H1 (cell line): ENCODE measurements at regions not wholly inside any gene's neighbourhood (a gene's known extent, or its start where the extent isn't known, plus 50 kb on each side); places are given as distances from the start of the nearest gene placed in this dataset.
"Not testable (repeated sequence)": the region's sequence is repeated elsewhere in the genome, so short reads cannot be mapped to it uniquely, and the experiment has no call there.

ENCODE experiments used
- CTCF ChIA-PET: fragments of 300-600 bp; sonication (Branson Sonifier 250); formaldehyde crosslinking; loops from one replicate; lab custom pipeline; 2021; ENCODE audit not compliant: partially characterized antibody; lab: Charles Lee
- POLR2A ChIA-PET: fragments of 300-600 bp; sonication (Branson Sonifier 250); formaldehyde crosslinking; loops from one replicate; lab custom pipeline; 2021; ENCODE audit warnings: inconsistent platforms; ENCODE audit not compliant: partially characterized antibody; lab: Charles Lee
- DNase-seq, 2 experiments: peaks; one replicate each; pipeline versions ENCODE4 v3.0.0 to v3.0.0-alpha.2; 2010 to 2022; ENCODE audit warnings: low spot score in 2 of 2, low read depth in 1 of 2, mixed read lengths in 1 of 2
- FAIRE-seq: peaks from 2 replicates; lab custom pipeline; 2011; peaks lifted over from hg19 to GRCh38; lab: Jason Lieb, UNC
- H2AFZ ChIP-seq: 2 replicates; pipeline ENCODE4 v1.8.1; 2012; ENCODE audit warnings: low read length, inconsistent platforms
- H2AK5ac ChIP-seq: 2 replicates; pipeline ENCODE4 v1.6.1; 2013; ENCODE audit warnings: low read depth, low read length
- H2BK120ac ChIP-seq: replicated peaks from 2 replicates; pipeline ENCODE3; 2013; ENCODE audit warnings: low read depth, low read length, inconsistent platforms
- H2BK12ac ChIP-seq: 2 replicates; pipeline ENCODE4 v1.6.1; 2013; ENCODE audit warnings: low read depth, low read length
- H2BK15ac ChIP-seq: 2 replicates; pipeline ENCODE4 v1.6.1; 2013; ENCODE audit warnings: low read length
- H2BK20ac ChIP-seq: 2 replicates; pipeline ENCODE4 v1.6.1; 2013; ENCODE audit warnings: low read length
- H2BK5ac ChIP-seq: 2 replicates; pipeline ENCODE4 v1.6.1; 2013; ENCODE audit warnings: low read depth, low read length
- H3K14ac ChIP-seq: 2 replicates; pipeline ENCODE4 v1.6.1; 2013; ENCODE audit warnings: inconsistent platforms; ENCODE audit not compliant: insufficient read length
- H3K18ac ChIP-seq: 2 replicates; pipeline ENCODE4 v1.6.1; 2013; ENCODE audit warnings: low read length; ENCODE audit errors: extremely low read depth
- H3K23ac ChIP-seq: 2 replicates; pipeline ENCODE4 v1.6.1; 2013; ENCODE audit warnings: inconsistent platforms; ENCODE audit not compliant: insufficient read length
- H3K23me2 ChIP-seq: 2 replicates; pipeline ENCODE4 v1.6.1; 2013; ENCODE audit warnings: low read depth, low read length
- H3K27ac ChIP-seq: 2 replicates; pipeline ENCODE4 v1.6.1; 2011; ENCODE audit warnings: low read depth, low read length, inconsistent platforms
- H3K27me3 ChIP-seq, 4 experiments: replicated peaks in 1 of 4; 1 replicate in 1 of 4; 2 replicates in 3 of 4; pipeline versions ENCODE4 v1.6.1 to v1.8.1; 2011 to 2013; ENCODE audit warnings: low read length in 3 of 4, mild to moderate bottlenecking in 3 of 4, inconsistent platforms in 2 of 4, mixed read lengths in 2 of 4, moderate library complexity in 1 of 4; ENCODE audit not compliant: control insufficient read depth in 3 of 4, insufficient read depth in 3 of 4; ENCODE audit errors: extremely low read depth in 1 of 4
- H3K36me3 ChIP-seq, 4 experiments: 2 replicates each; pipeline versions ENCODE4 v1.6.1 to v1.8.1; 2011 to 2013; ENCODE audit warnings: mild to moderate bottlenecking in 4 of 4, low read length in 3 of 4, moderate library complexity in 2 of 4, control low read depth in 1 of 4, inconsistent platforms in 1 of 4; ENCODE audit not compliant: insufficient read depth in 4 of 4, control insufficient read depth in 2 of 4
- H3K4ac ChIP-seq: replicated peaks from 2 replicates; pipeline ENCODE3; 2013; ENCODE audit warnings: low read length, low read depth, mixed read lengths, inconsistent platforms; ENCODE audit not compliant: insufficient read length
- H3K4me1 ChIP-seq, 4 experiments: replicated peaks in 1 of 4; 1 replicate in 1 of 4; 2 replicates in 3 of 4; pipeline versions ENCODE4 v1.6.1 to v1.8.1; 2011 to 2013; ENCODE audit warnings: low read length in 3 of 4, inconsistent platforms in 2 of 4, mixed read lengths in 1 of 4; ENCODE audit not compliant: insufficient read depth in 4 of 4, control insufficient read depth in 3 of 4
- H3K4me2 ChIP-seq, 2 experiments: 2 replicates each; pipeline versions ENCODE4 v1.6.1 to v1.8.1; 2011 to 2013; ENCODE audit warnings: low read depth in 2 of 2, low read length in 2 of 2, control low read depth in 1 of 2, inconsistent platforms in 1 of 2, mild to moderate bottlenecking in 1 of 2; ENCODE audit not compliant: insufficient read depth in 1 of 2
- H3K4me3 ChIP-seq, 4 experiments: fragments of 200-600, 300-600 bp in 1 of 4; sonication (generic), shearing (Covaris generic), sonication (Bioruptor Twin) in 1 of 4; 2 replicates each; pipeline versions ENCODE4 v1.5.1 to v1.8.1; 2011 to 2016; ENCODE audit warnings: low read length in 4 of 4, low read depth in 3 of 4, control low read depth in 2 of 4, inconsistent platforms in 2 of 4, mild to moderate bottlenecking in 2 of 4, mixed read lengths in 1 of 4, moderate library complexity in 1 of 4; ENCODE audit not compliant: insufficient read depth in 2 of 4; ENCODE audit errors: extremely low read depth in 1 of 4
- H3K56ac ChIP-seq: replicated peaks from 2 replicates; pipeline ENCODE3; 2013; ENCODE audit warnings: low read depth, mild to moderate bottlenecking, mixed read lengths, low read length, inconsistent platforms; ENCODE audit not compliant: insufficient read length
- H3K79me1 ChIP-seq: 2 replicates; pipeline ENCODE4 v1.6.1; 2013; ENCODE audit warnings: low read depth, low read length, control low read depth
- H3K79me2 ChIP-seq, 2 experiments: 2 replicates each; pipeline versions ENCODE4 v1.6.1 to v1.8.1; 2012 to 2013; ENCODE audit warnings: low read length in 2 of 2, mild to moderate bottlenecking in 2 of 2, inconsistent platforms in 1 of 2; ENCODE audit not compliant: insufficient read depth in 2 of 2, control insufficient read depth in 1 of 2
- H3K9ac ChIP-seq, 4 experiments: replicated peaks in 1 of 4; 1 replicate in 1 of 4; 2 replicates in 3 of 4; pipeline versions ENCODE4 v1.6.1 to v1.8.1; 2011 to 2013; ENCODE audit warnings: low read depth in 3 of 4, low read length in 3 of 4, control low read depth in 2 of 4, mild to moderate bottlenecking in 2 of 4, moderate library complexity in 2 of 4, inconsistent platforms in 1 of 4; ENCODE audit errors: extremely low read depth in 1 of 4
- H3K9me3 ChIP-seq, 2 experiments: 2 replicates each; pipeline versions ENCODE4 v1.6.1 to v1.8.1; 2012 to 2013; ENCODE audit warnings: mild to moderate bottlenecking in 2 of 2, moderate library complexity in 2 of 2, control low read depth in 1 of 2, inconsistent platforms in 1 of 2, low read depth in 1 of 2, low read length in 1 of 2, mixed read lengths in 1 of 2; ENCODE audit not compliant: insufficient read depth in 2 of 2
- H4K20me1 ChIP-seq, 2 experiments: replicated peaks in 1 of 2; 2 replicates each; pipeline versions ENCODE3 to v1.8.1; 2011 to 2013; ENCODE audit warnings: inconsistent platforms in 2 of 2, low read length in 2 of 2, mild to moderate bottlenecking in 1 of 2; ENCODE audit not compliant: insufficient read depth in 2 of 2, control insufficient read depth in 1 of 2
- H4K5ac ChIP-seq: 2 replicates; pipeline ENCODE4 v1.6.1; 2013; ENCODE audit warnings: low read length, low read depth, mixed read lengths, inconsistent platforms; ENCODE audit not compliant: insufficient read length
- H4K8ac ChIP-seq: 2 replicates; pipeline ENCODE4 v1.8.0; 2013; ENCODE audit warnings: mild to moderate bottlenecking, moderate library complexity, low read length, inconsistent platforms; ENCODE audit not compliant: insufficient read depth; ENCODE audit errors: extremely low read depth
- H4K91ac ChIP-seq: replicated peaks from 2 replicates; pipeline ENCODE3; 2013; ENCODE audit warnings: low read length, mixed read lengths, inconsistent platforms; ENCODE audit not compliant: insufficient read length
- WGBS, 2 experiments: shearing (Covaris generic) in 1 of 2; methylation state at CpG; one replicate each; pipeline versions ENCODE4 v1.1.6 to v1.1.7; 2013 to 2015; ENCODE audit warnings: low lambda C conversion rate in 2 of 2, mixed read lengths in 2 of 2, inconsistent platforms in 1 of 2, low coverage in 1 of 2, missing lambda C conversion rate in 1 of 2; ENCODE audit not compliant: insufficient replicate concordance in 2 of 2, insufficient coverage in 1 of 2, insufficient read length in 1 of 2; ENCODE audit errors: extremely low coverage in 1 of 2, missing lambda C conversion rate in 1 of 2; 5-methylcytosine and 5-hydroxymethylcytosine counted together

DNA sequence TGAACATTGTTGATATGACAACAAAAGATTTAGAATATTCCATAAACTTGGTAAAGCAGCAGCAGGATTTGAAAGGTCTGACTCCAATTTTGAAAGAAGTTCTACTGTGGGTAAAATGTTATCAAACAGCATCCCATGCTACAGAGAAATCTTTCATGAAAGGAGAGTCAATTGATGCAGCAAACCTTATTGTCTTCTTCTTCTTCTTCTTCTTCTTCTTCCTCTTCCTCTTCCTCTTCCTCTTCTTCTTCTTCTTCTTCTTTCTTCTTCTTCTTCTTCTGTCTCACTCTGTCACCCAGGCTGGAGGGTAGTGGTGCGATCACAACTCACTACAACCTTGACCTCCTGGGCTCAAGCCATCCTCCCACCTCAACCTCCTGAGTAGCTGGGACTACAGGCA lies 62.4 kb upstream of the GPR6 start:
- CTCF ChIA-PET = interaction anchor here (0.9 to 3.0 kb wide), 3 partner anchors 14 to 192 kb away, joined by 3 to 11 read pairs (median 5); no protein-coding TSS in a partner anchor
- WGBS, 2 experiments = 100% methylated on average over 1 of the region's 1 CpG; no CpG with 5 or more reads in 1 of the 2 experiments

More for the DNA sequence above, 62.4 kb upstream of the GPR6 start:
- H4K91ac ChIP-seq, POLR2A ChIA-PET, H3K18ac ChIP-seq, H2BK15ac ChIP-seq, H4K8ac ChIP-seq, H3K9ac ChIP-seq, H3K4ac ChIP-seq, H3K9me3 ChIP-seq, H3K4me2 ChIP-seq, H2BK12ac ChIP-seq, H3K23ac ChIP-seq, H3K56ac ChIP-seq, H2BK120ac ChIP-seq, H3K79me2 ChIP-seq, H2BK20ac ChIP-seq, H2AFZ ChIP-seq, H3K23me2 ChIP-seq, H3K36me3 ChIP-seq, DNase-seq, FAIRE-seq, H3K79me1 ChIP-seq, H3K27ac ChIP-seq, H2AK5ac ChIP-seq, H3K14ac ChIP-seq, H4K5ac ChIP-seq, H3K27me3 ChIP-seq, H4K20me1 ChIP-seq, H3K4me3 ChIP-seq, H3K4me1 ChIP-seq, H2BK5ac ChIP-seq: not testable (repeated sequence)
